ENCODE measurements at regions not wholly inside any gene's neighbourhood (a gene's known extent, or its start where the extent isn't known, plus 50 kb on each side); places are given as distances from the start of the nearest gene placed in this dataset.

DNA sequence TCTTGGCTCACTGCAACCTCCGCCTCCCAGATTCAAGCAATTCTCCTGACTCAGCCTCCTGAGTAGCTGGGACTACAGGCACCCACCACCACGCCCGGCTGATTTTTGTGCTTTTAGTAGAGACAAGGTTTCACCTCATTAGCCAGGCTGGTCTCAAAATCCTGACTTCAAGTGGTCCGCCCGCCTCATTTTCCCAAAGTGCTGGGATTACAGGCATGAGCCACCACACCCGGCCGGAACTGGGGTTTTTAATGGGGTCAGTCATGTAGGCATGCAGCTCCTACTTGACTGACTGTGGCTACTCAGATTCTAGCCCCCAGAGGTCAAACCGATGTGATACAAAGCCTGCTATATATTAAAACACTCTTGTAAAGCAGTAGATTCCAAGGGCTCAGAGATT, 631.7 kb downstream of the MAT2B start:
- Histone ChIP-seq H3K4me2 (ENCODE audit: low read depth, low read length) (no peak overlapping the region), H3K4me1 (ENCODE audit: insufficient read depth, low read length) (no peaks in the 10 kb centered on the region), H3K27me3 (ENCODE audit: control insufficient read depth in 1 of 2, insufficient read depth in 2 of 2, low read length in 2 of 2) (no peaks in the 10 kb centered on the region), H3K9me3 (ENCODE audit: low read length) (peaks cover 52% of the 10 kb centered on the region), H3K27ac (ENCODE audit: extremely low read length, insufficient read depth, low read length) (no peak overlapping the region), H3K9ac (ENCODE audit: insufficient read depth, low read depth, low read length) (no peak overlapping the region), H2AFZ (ENCODE audit: low read length) (no peak overlapping the region), H4K20me1 (ENCODE audit: insufficient read depth, low read length) (no peaks in the 10 kb centered on the region), H3K79me2 (ENCODE audit: insufficient read depth, low read length) (no peaks in the 10 kb centered on the region), H3K4me3 (replicated peaks in 1 of 3; ENCODE audit: insufficient read depth in 1 of 3, low read depth in 2 of 3, low read length in 3 of 3) (no peak overlapping the region), H3K36me3 (replicated peaks in 1 of 2; ENCODE audit: control insufficient read depth in 1 of 2, insufficient read depth in 2 of 2, low read length in 2 of 2) (no peaks in the 10 kb centered on the region)
- CTCF ChIA-PET (ENCODE audit: low intra/inter-chr PET ratio, low total read pairs) = no interaction called here
- POLR2A ChIA-PET = no interaction called here
- no TSS peak for BruUV-seq (replicated peaks)
- no peak for ATAC-seq
- intact Hi-C loops (cut with micrococcal nuclease; ENCODE audit: unreplicated experiment) (no loop called here), in situ Hi-C loops (cut with HindIII; ENCODE audit: extremely low pct_ligation_motif_present, low pct_unique_long_range_greater_than_20kb) (no loop called here)
- 37% methylated on average over 7 of the region's 8 CpGs for WGBS (ENCODE audit: low lambda C conversion rate)
- no peak for DNase-seq (ENCODE audit: low spot score)
- no peak for FAIRE-seq
- TF ChIP-seq SALL1 (CRISPR knock-in tag; IDR thresholded peaks at IDR 0.05) (no peak), MXD4 (CRISPR knock-in tag; IDR thresholded peaks at IDR 0.05) (no peak), CTCF (CRISPR knock-in tag; IDR thresholded peaks at IDR 0.05) (no peak), SP1 (IDR thresholded peaks at IDR 0.05) (no peak), SP1 (CRISPR knock-in tag; IDR thresholded peaks at IDR 0.05) (no peak), STAT6 (CRISPR knock-in tag; IDR thresholded peaks at IDR 0.05; ENCODE audit: borderline replicate concordance) (no peak), REL (CRISPR knock-in tag; conservative IDR thresholded peaks at IDR 0.05) (no peak), THAP11 (CRISPR knock-in tag; IDR thresholded peaks at IDR 0.05) (no peak), ZNF101 (CRISPR knock-in tag; IDR thresholded peaks at IDR 0.05; ENCODE audit: borderline replicate concordance, low read depth) (no peak), ZKSCAN5 (CRISPR knock-in tag; IDR thresholded peaks at IDR 0.05) (no peak), ZNF44 (CRISPR knock-in tag; IDR thresholded peaks at IDR 0.05) (no peak), ZNF747 (CRISPR knock-in tag; IDR thresholded peaks at IDR 0.05; ENCODE audit: borderline replicate concordance) (no peak), AKNA (CRISPR knock-in tag; IDR thresholded peaks at IDR 0.05; ENCODE audit: borderline replicate concordance) (no peak), ZNF20 (CRISPR knock-in tag; IDR thresholded peaks at IDR 0.05) (no peak)
